Spleen (tissue), 7 donors: ENCODE measurements at regions not wholly inside any gene's neighbourhood (a gene's known extent, or its start where the extent isn't known, plus 50 kb on each side); places are given as distances from the start of the nearest gene placed in this dataset.

ENCODE experiments used
- CTCF ChIP-seq, 11 experiments: fragments of 200-600 bp in 7 of 11; fragments of 450-650 bp in 4 of 11; sonication (generic) in 4 of 11; IDR thresholded peaks in 8 of 11; conservative IDR thresholded peaks in 3 of 11; 1 replicate in 7 of 11; 2 replicates in 4 of 11; pipeline versions ENCODE4 v1.4.0 to v1.8.0; 2016 to 2021; ENCODE audit warnings: antibody characterized with exemption in 11 of 11, inconsistent platforms in 4 of 11, mild to moderate bottlenecking in 1 of 11
- POLR2AphosphoS5 ChIP-seq, 3 donors: sonication (generic); formaldehyde crosslinking; IDR thresholded peaks; one replicate each; pipeline ENCODE4 v1.5.1; 2017; ENCODE audit warnings: antibody characterized with exemption in 3 of 3
- donor health status: DM: no; HTN: no; CAD: no; lungs with moderate emphysema.
- donor health status: DM: no; HTN: no; CAD: no.
- donor health status: DM: no; HTN: no; CAD: no.

DNA sequence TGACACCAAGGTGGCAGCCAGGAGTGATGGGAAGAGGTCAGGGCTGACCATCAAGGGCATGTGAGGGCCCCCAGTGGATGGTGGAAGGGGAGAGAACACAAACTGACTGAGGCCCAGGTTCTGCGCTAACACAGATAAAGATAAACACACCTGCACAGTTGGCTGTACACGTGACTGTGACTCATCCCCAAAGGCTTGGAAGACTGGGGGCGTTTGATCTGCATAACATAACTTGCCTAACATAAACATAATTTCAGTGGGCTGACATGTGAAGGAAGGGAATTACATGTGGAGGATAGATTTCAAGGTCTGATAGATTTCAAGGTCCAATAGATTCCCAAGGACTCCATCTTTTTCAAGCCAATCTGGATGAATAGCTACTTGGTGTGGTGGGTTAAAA is 100.9 kb upstream of the TNRC6C start:
- no peak for TF ChIP-seq CTCF (IDR thresholded peaks at IDR 0.05 in 8 of 11, conservative IDR thresholded peaks at IDR 0.05 in 3 of 11)
- TF ChIP-seq POLR2AphosphoS5 (IDR thresholded peaks at IDR 0.05) = no peak
